Smooth muscle cell (in vitro differentiated cells): ENCODE measurements at regions not wholly inside any gene's neighbourhood (a gene's known extent, or its start where the extent isn't known, plus 50 kb on each side); places are given as distances from the start of the nearest gene placed in this dataset.

ENCODE experiments used
- DNase-seq: peaks from one replicate; lab custom pipeline; 2025; ENCODE audit not compliant: unreplicated experiment; lab: John Stamatoyannopoulos, UW
- H2AFZ ChIP-seq: fragments of 200-600 bp; sonication (generic); 2 replicates; pipeline ENCODE4 v1.6.0; 2016; ENCODE audit warnings: antibody characterized with exemption, low read depth, mild to moderate bottlenecking
- H3F3A ChIP-seq: fragments of 200-600 bp; sonication (generic); 2 replicates; pipeline ENCODE4 v1.6.0; 2017; ENCODE audit warnings: antibody characterized with exemption, low read depth
- H3K27ac ChIP-seq: fragments of 200-600 bp; sonication (generic); 2 replicates; pipeline ENCODE4 v1.5.1; 2016; ENCODE audit warnings: low read depth, mild to moderate bottlenecking
- H3K27me3 ChIP-seq: fragments of 200-600 bp; sonication (generic); 2 replicates; pipeline ENCODE4 v1.6.1; 2016; ENCODE audit warnings: low read depth, mild to moderate bottlenecking
- H3K36me3 ChIP-seq: fragments of 200-600 bp; sonication (generic); 2 replicates; pipeline ENCODE4 v1.5.1; 2016; ENCODE audit warnings: low read depth
- H3K4me1 ChIP-seq: fragments of 200-600 bp; sonication (generic); 2 replicates; pipeline ENCODE4 v1.5.1; 2016; ENCODE audit warnings: low read depth
- H3K4me2 ChIP-seq: fragments of 200-600 bp; sonication (generic); 2 replicates; pipeline ENCODE4 v1.6.0; 2016; ENCODE audit warnings: mild to moderate bottlenecking
- H3K4me3 ChIP-seq: fragments of 200-600 bp; sonication (generic); 2 replicates; pipeline ENCODE4 v1.5.1; 2016; ENCODE audit warnings: mild to moderate bottlenecking
- H3K79me2 ChIP-seq: fragments of 200-600 bp; sonication (generic); 2 replicates; pipeline ENCODE4 v1.6.0; 2016; ENCODE audit warnings: low read depth, mild to moderate bottlenecking
- H3K9ac ChIP-seq: fragments of 200-600 bp; sonication (generic); 2 replicates; pipeline ENCODE4 v1.6.0; 2016; ENCODE audit warnings: low read depth
- H3K9me3 ChIP-seq: fragments of 200-600 bp; sonication (generic); replicated peaks from 2 replicates; pipeline ENCODE4 v1.5.1; 2016; ENCODE audit warnings: low read depth
- H4K20me1 ChIP-seq: fragments of 200-600 bp; sonication (generic); 2 replicates; pipeline ENCODE4 v1.6.0; 2016; ENCODE audit warnings: low read depth
- WGBS: methylation state at CpG from one replicate; pipeline ENCODE4 v1.1.7; 2016; ENCODE audit warnings: low lambda C conversion rate; 5-methylcytosine and 5-hydroxymethylcytosine counted together
- TF ChIP-seq, protein P1 (sequence below): fragments of 200-600 bp; sonication (generic); IDR thresholded peaks from 2 replicates; pipeline ENCODE4 v1.5.1; 2017; ENCODE audit warnings: borderline replicate concordance, mild to moderate bottlenecking, antibody characterized with exemption; ENCODE audit not compliant: insufficient read depth, poor library complexity, severe bottlenecking

DNA sequence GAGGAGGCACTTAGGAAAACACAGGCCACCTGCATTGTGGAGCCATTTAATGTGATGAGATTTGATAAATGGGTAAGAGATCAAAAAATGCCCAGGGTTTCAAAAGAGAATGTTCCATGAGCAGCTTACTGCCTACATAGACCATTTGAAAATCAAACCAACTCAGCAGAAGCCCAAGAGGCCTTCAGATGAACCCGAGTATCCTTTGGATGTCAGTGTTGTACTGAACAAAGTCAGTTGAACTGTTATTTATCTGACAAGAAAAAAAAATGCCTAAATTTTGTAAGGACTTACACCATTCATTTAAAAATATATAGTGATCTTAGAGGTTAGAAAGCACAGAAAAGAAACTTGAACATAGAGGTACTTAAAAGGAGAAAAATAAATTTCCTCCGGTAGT, 381.7 kb downstream of the ZFHX3 start:
- H3K79me2 ChIP-seq = no peaks in the 10 kb centered on the region
- no peaks in the 10 kb centered on the region for H4K20me1 ChIP-seq
- WGBS = 99% methylated on average over 2 of the region's 2 CpGs
- no peaks in the 10 kb centered on the region for H3K27me3 ChIP-seq
- H2AFZ ChIP-seq = no peak overlapping the region
- no peaks in the 10 kb centered on the region for H3F3A ChIP-seq
- no peak for DNase-seq
- TF ChIP-seq, protein P1, sequence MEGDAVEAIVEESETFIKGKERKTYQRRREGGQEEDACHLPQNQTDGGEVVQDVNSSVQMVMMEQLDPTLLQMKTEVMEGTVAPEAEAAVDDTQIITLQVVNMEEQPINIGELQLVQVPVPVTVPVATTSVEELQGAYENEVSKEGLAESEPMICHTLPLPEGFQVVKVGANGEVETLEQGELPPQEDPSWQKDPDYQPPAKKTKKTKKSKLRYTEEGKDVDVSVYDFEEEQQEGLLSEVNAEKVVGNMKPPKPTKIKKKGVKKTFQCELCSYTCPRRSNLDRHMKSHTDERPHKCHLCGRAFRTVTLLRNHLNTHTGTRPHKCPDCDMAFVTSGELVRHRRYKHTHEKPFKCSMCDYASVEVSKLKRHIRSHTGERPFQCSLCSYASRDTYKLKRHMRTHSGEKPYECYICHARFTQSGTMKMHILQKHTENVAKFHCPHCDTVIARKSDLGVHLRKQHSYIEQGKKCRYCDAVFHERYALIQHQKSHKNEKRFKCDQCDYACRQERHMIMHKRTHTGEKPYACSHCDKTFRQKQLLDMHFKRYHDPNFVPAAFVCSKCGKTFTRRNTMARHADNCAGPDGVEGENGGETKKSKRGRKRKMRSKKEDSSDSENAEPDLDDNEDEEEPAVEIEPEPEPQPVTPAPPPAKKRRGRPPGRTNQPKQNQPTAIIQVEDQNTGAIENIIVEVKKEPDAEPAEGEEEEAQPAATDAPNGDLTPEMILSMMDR = no peak
- H3K9ac ChIP-seq = no peak overlapping the region
- peaks cover 14% of the 10 kb centered on the region for H3K4me1 ChIP-seq
- no peaks in the 10 kb centered on the region for H3K9me3 ChIP-seq
- H3K4me2 ChIP-seq = peak overlapping the region; percentile 93
- no peak overlapping the region for H3K27ac ChIP-seq
- peak overlapping the region; percentile 83 for H3K4me3 ChIP-seq
- no peaks in the 10 kb centered on the region for H3K36me3 ChIP-seq

DNA sequence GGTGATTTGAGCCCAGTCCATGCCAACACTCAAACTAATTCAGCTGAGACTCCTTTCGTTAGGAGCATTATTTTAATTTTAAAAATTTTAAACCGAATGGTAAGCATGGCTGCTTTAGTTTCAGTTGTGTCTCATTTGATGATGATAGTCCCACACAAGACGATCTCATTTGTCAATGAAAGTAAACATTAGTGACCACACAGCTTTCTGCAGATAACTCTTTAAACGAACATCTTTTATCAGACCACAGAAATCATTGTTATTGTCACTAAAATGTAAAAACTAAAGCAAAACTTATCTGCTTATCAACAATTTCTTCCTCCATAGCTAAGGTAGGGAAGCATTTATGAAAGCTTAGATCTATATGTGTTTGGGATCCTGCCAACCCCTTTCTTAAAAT, 382.2 kb downstream of the ZFHX3 start:
- H3K27me3 ChIP-seq = no peaks in the 10 kb centered on the region
- H3K79me2 ChIP-seq = no peaks in the 10 kb centered on the region
- H3K9me3 ChIP-seq = no peaks in the 10 kb centered on the region
- no peak for DNase-seq
- peak overlapping the region; percentile 98 for H2AFZ ChIP-seq
- peak overlapping the region; percentile 89 for H3K9ac ChIP-seq
- H3K36me3 ChIP-seq = no peaks in the 10 kb centered on the region
- peaks cover 14% of the 10 kb centered on the region for H3K4me1 ChIP-seq
- peak overlapping the region; percentile 93 for H3K4me2 ChIP-seq
- H3F3A ChIP-seq = no peaks in the 10 kb centered on the region
- peak overlapping the region; percentile 83 for H3K4me3 ChIP-seq
- TF ChIP-seq, protein P1 = no peak
- no peaks in the 10 kb centered on the region for H4K20me1 ChIP-seq
- H3K27ac ChIP-seq = no peak overlapping the region
- 51% methylated on average over 4 of the region's 4 CpGs for WGBS

DNA sequence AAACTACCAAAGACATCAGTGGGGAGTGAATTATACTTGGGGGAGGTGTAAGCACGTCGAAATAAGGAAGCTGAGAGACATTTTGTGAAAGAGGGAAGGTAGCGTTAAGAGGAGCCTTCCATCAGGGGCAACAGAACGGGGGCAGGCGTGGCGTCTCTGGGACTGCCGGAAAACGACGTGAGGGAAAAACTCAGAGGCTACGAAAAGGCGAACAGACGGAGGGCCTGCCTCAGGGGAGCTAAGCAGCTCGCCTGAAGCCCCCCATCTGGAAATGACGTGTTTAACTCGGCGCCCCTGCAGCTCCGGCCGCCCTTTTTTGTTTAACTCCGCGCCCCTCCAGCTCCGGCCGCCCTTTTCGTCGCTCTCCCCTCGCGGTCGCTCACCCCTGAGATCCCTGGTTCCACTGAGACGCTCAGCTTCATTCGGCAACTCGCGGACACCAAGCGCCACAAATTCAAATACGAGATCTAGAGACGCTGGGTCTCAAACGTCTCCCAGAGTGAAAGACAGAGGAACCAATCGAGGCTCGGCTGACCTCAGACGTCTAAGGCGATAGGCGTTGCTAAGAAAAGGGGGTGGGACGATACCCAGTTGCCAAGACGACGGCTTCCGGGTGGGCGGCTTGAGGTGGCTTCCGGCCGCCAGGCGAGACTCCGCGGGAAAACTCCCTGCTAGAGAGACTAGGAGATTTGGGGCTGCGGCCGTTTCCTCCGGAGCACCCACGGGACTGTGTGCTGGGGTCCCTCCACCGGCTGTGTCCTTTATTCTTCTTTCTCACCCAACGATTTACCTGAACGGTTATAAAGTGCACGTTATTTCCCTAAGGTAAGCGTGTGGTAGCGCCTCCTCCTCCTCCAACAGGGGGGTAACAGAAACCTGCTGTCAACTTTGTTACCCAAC, 383.2 kb downstream of the ZFHX3 start:
- H3K9ac ChIP-seq = peak overlapping the region; percentile 89
- H3K9me3 ChIP-seq = no peaks in the 10 kb centered on the region
- H3K27me3 ChIP-seq = no peaks in the 10 kb centered on the region
- H3K4me3 ChIP-seq = peak overlapping the region; percentile 83
- no peaks in the 10 kb centered on the region for H4K20me1 ChIP-seq
- TF ChIP-seq, protein P1 = no peak
- H3F3A ChIP-seq = no peaks in the 10 kb centered on the region
- peak overlapping the region; percentile 98 for H2AFZ ChIP-seq
- H3K4me1 ChIP-seq = peaks cover 14% of the 10 kb centered on the region
- H3K4me2 ChIP-seq = peak overlapping the region; percentile 93
- peak overlapping the region; percentile 75 for H3K27ac ChIP-seq
- DNase-seq = peak; percentile 71
- H3K79me2 ChIP-seq = no peaks in the 10 kb centered on the region
- H3K36me3 ChIP-seq = no peaks in the 10 kb centered on the region
- WGBS = under 1% methylated on average over 59 of the region's 60 CpGs
